ENCODE measurements at regions not wholly inside any gene's neighbourhood (a gene's known extent, or its start where the extent isn't known, plus 50 kb on each side); places are given as distances from the start of the nearest gene placed in this dataset.

GRCh38 chr4:96097040-96097607 is 257.2 kb downstream of the PDHA2 start:
- TF ChIP-seq CTCF (IDR thresholded peaks at IDR 0.05) (no peak), TCF7L2 (IDR thresholded peaks at IDR 0.05; ENCODE audit: low read depth, low read length) (no peak), SIN3A (IDR thresholded peaks at IDR 0.05; ENCODE audit: borderline replicate concordance, insufficient read depth, low read depth, low read length) (no peak), POLR2AphosphoS5 (IDR thresholded peaks at IDR 0.05; ENCODE audit: low read depth, low read length) (no peak), REST (IDR thresholded peaks at IDR 0.05; ENCODE audit: insufficient read depth in 1 of 2, low read depth in 2 of 2, low read length in 1 of 2) (no peak)

Measured in Panc1 (cell line).